GM18505 (cell line): ENCODE measurements at regions not wholly inside any gene's neighbourhood (a gene's known extent, or its start where the extent isn't known, plus 50 kb on each side); places are given as distances from the start of the nearest gene placed in this dataset.
"Not testable (repeated sequence)": the region's sequence is repeated elsewhere in the genome, so short reads cannot be mapped to it uniquely, and the experiment has no call there.

ENCODE experiments used
- ATAC-seq: cut with Tn5 transposase; IDR thresholded peaks from one replicate; pipeline ENCODE4 v1.9.1; 2021; ENCODE audit not compliant: unreplicated experiment
- POLR2A ChIP-seq: IDR thresholded peaks from 4 replicates; pipeline ENCODE4 v1.6.1; 2011; ENCODE audit warnings: borderline replicate concordance; ENCODE audit not compliant: insufficient read depth, insufficient read length; ENCODE audit errors: extremely low read depth

- no peak for TF ChIP-seq POLR2A
- no peak for ATAC-seq
These were observed 320.9 kb upstream of the TCF4 start for GRCh38 chr18:55908901-55909366.

GRCh38 chr18:55907453-55908175 lies 319.6 kb upstream of the TCF4 start:
- no peak for ATAC-seq
- TF ChIP-seq POLR2A, result no peak

GRCh38 chr18:55906536-55906935 lies 318.5 kb upstream of the TCF4 start:
- TF ChIP-seq POLR2A, result no peak

GRCh38 chr18:55903911-55904310 lies 315.9 kb upstream of the TCF4 start:
- ATAC-seq, result no peak
- TF ChIP-seq POLR2A, result no peak

More at GRCh38 chr18:55906536-55906935, 318.5 kb upstream of the TCF4 start:
- ATAC-seq, result no peak

- ATAC-seq, result no peak
- TF ChIP-seq POLR2A, result no peak
These were observed 312.4 kb upstream of the TCF4 start for GRCh38 chr18:55900380-55900779.

- no peak for ATAC-seq
- no peak for TF ChIP-seq POLR2A
These were observed 309.2 kb upstream of the TCF4 start for GRCh38 chr18:55897091-55897689.

- no peak for TF ChIP-seq POLR2A
- ATAC-seq, result no peak
These were observed 306.0 kb upstream of the TCF4 start for GRCh38 chr18:55893948-55894347.

- not testable (repeated sequence) for ATAC-seq
These were observed 305.1 kb upstream of the TCF4 start for GRCh38 chr18:55892862-55893813.

- ATAC-seq, result no peak
- no peak for TF ChIP-seq POLR2A
These were observed 298.9 kb upstream of the TCF4 start for GRCh38 chr18:55886886-55887285.

- no peak for TF ChIP-seq POLR2A
- ATAC-seq, result no peak
These were observed 296.5 kb upstream of the TCF4 start for GRCh38 chr18:55884498-55884897.

- TF ChIP-seq POLR2A, result no peak
- no peak for ATAC-seq
These were observed 292.6 kb upstream of the TCF4 start for GRCh38 chr18:55880617-55881016.

- no peak for TF ChIP-seq POLR2A
- ATAC-seq, result no peak
These were observed 291.3 kb upstream of the TCF4 start for GRCh38 chr18:55879331-55879730.

- ATAC-seq, result no peak
- TF ChIP-seq POLR2A, result no peak
These were observed 290.2 kb upstream of the TCF4 start for GRCh38 chr18:55878224-55878623.
